Natural killer cell (primary cell): ENCODE measurements at regions not wholly inside any gene's neighbourhood (a gene's known extent, or its start where the extent isn't known, plus 50 kb on each side); places are given as distances from the start of the nearest gene placed in this dataset.

Experiments
- ATAC-seq, 3 donors: fragments of 150-1000 bp in 2 of 3; fragments of 200-7000 bp in 1 of 3; cut with Tn5 transposase; 1 replicate in 1 of 3; 2 replicates in 2 of 3; pipeline ENCODE4 v1.10.0; 2021; ENCODE audit warnings: mild to moderate bottlenecking in 2 of 3, moderate library complexity in 2 of 3
- DNase-seq, 2 donors: peaks; one replicate each; pipeline versions ENCODE4 v3.0.0 to v3.0.0-alpha.2; 2013 to 2021; ENCODE audit warnings: mixed read lengths in 1 of 2
- H3K27ac ChIP-seq: one replicate; pipeline ENCODE4 v1.5.1; 2013; ENCODE audit warnings: mild to moderate bottlenecking, low read length
- H3K27me3 ChIP-seq: one replicate; pipeline ENCODE4 v1.6.1; 2013; ENCODE audit warnings: low read length; ENCODE audit not compliant: control insufficient read depth, insufficient read depth
- H3K36me3 ChIP-seq: one replicate; pipeline ENCODE4 v1.6.1; 2013; ENCODE audit warnings: low read length; ENCODE audit not compliant: control insufficient read depth, insufficient read depth
- H3K4me1 ChIP-seq: one replicate; pipeline ENCODE4 v1.6.1; 2013; ENCODE audit warnings: low read length; ENCODE audit not compliant: control insufficient read depth, insufficient read depth
- H3K4me3 ChIP-seq: one replicate; pipeline ENCODE4 v1.5.1; 2013; ENCODE audit warnings: low read length
- H3K9me3 ChIP-seq: one replicate; pipeline ENCODE4 v1.6.1; 2013; ENCODE audit warnings: low read length; ENCODE audit not compliant: control insufficient read depth, insufficient read depth
- H3K27ac Mint-ChIP-seq, 2 donors: one replicate each; pipeline ENCODE4 v1.8.0; 2022; ENCODE audit warnings: mild to moderate bottlenecking in 2 of 2, mixed read lengths in 2 of 2, moderate library complexity in 1 of 2
- H3K27me3 Mint-ChIP-seq, 2 donors: one replicate each; pipeline ENCODE4 v1.8.0; 2022; ENCODE audit warnings: low read depth in 2 of 2, mixed read lengths in 2 of 2
- H3K36me3 Mint-ChIP-seq: one replicate; pipeline ENCODE4 v1.8.0; 2022; ENCODE audit warnings: mixed read lengths
- H3K4me1 Mint-ChIP-seq, 2 donors: one replicate each; pipeline ENCODE4 v1.8.0; 2022; ENCODE audit warnings: mixed read lengths in 2 of 2
- H3K4me3 Mint-ChIP-seq: one replicate; pipeline ENCODE4 v1.8.0; 2022; ENCODE audit warnings: mild to moderate bottlenecking, moderate library complexity, mixed read lengths
- H3K9me3 Mint-ChIP-seq, 2 donors: one replicate each; pipeline ENCODE4 v1.8.0; 2022; ENCODE audit warnings: mixed read lengths in 2 of 2
- CTCF ChIP-seq: fragments of 200-600 bp; IDR thresholded peaks from one replicate; pipeline ENCODE4 v1.8.0; 2022; ENCODE audit warnings: antibody characterized with exemption
- WGBS: methylation state at CpG from one replicate; pipeline ENCODE4 v1.1.7; 2013; ENCODE audit warnings: missing lambda C conversion rate; ENCODE audit not compliant: insufficient coverage; 5-methylcytosine and 5-hydroxymethylcytosine counted together
- intact Hi-C: fragments of 100-400 bp; cut with micrococcal nuclease; formaldehyde crosslinking; loops from one replicate; pipeline ENCODE4 v1.14.2; 2022

DNA sequence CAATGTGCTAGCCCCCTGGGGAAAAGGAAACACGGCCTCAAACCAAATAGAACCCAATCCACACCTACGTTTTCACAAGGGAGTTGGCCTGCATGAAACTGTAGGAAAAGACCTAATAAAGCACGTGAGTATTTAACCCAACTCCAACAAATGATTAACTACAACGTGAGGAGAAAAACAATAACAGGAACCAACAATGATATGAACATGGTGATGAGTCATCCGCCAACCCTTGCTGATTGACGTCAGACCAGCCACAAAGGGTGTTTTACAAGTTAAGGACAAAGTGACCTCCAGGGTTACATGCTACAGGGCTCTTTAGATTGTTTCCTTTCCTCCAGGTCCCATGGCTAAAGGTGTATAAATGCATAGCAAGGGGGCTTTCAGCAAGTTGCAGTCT lies 460.5 kb downstream of the COG6 start:
- no peaks in the 10 kb centered on the region for H3K9me3 ChIP-seq
- no peak overlapping the region for H3K27ac ChIP-seq
- no peaks in the 10 kb centered on the region for H3K27me3 Mint-ChIP-seq
- H3K4me1 Mint-ChIP-seq = peaks cover 0 to 10% of the 10 kb centered on the region in 2 donors
- ATAC-seq = peak; percentile 57 to 90 (median 79)
- 62% methylated on average over 6 of the region's 6 CpGs for WGBS
- H3K36me3 Mint-ChIP-seq = no peaks in the 10 kb centered on the region
- TF ChIP-seq CTCF = no peak
- H3K4me3 ChIP-seq = no peak overlapping the region
- no peaks in the 10 kb centered on the region for H3K9me3 Mint-ChIP-seq
- H3K4me1 ChIP-seq = no peaks in the 10 kb centered on the region
- no peak overlapping the region for H3K4me3 Mint-ChIP-seq
- no peaks in the 10 kb centered on the region for H3K36me3 ChIP-seq
- DNase-seq = peak in 1 of 2 donors; percentile 63
- no peaks in the 10 kb centered on the region for H3K27me3 ChIP-seq
- intact Hi-C loops = no loop called here
- H3K27ac Mint-ChIP-seq = peak overlapping the region in 1 of 2 donors; percentile 39

- no peak overlapping the region for H3K27ac Mint-ChIP-seq
- ATAC-seq (no peak), DNase-seq (no peak)
- no peaks in the 10 kb centered on the region for H3K4me1 ChIP-seq
- no peaks in the 10 kb centered on the region for H3K9me3 ChIP-seq
- H3K27me3 Mint-ChIP-seq = no peaks in the 10 kb centered on the region
- no peak overlapping the region for H3K4me3 ChIP-seq
- intact Hi-C loops = no loop called here
- TF ChIP-seq CTCF = no peak
- H3K27ac ChIP-seq = no peak overlapping the region
- H3K36me3 Mint-ChIP-seq = no peaks in the 10 kb centered on the region
- H3K4me3 Mint-ChIP-seq = no peak overlapping the region
- no peaks in the 10 kb centered on the region for H3K36me3 ChIP-seq
- no peaks in the 10 kb centered on the region for H3K9me3 Mint-ChIP-seq
- WGBS = 94% methylated on average over 2 of the region's 3 CpGs
- H3K4me1 Mint-ChIP-seq = peaks cover 0 to 10% of the 10 kb centered on the region in 2 donors
- H3K27me3 ChIP-seq = no peaks in the 10 kb centered on the region
Observed at GRCh38 chr13:40118337-40118736, 462.9 kb downstream of the COG6 start.

- H3K27me3 ChIP-seq = no peaks in the 10 kb centered on the region
- H3K4me1 Mint-ChIP-seq = peaks cover 0 to 10% of the 10 kb centered on the region in 2 donors
- DNase-seq (no peak), ATAC-seq (no peak)
- H3K36me3 ChIP-seq = no peaks in the 10 kb centered on the region
- H3K36me3 Mint-ChIP-seq = no peaks in the 10 kb centered on the region
- H3K4me3 Mint-ChIP-seq = no peak overlapping the region
- H3K27ac ChIP-seq = no peak overlapping the region
- no peak overlapping the region for H3K27ac Mint-ChIP-seq
- intact Hi-C loops = no loop called here
- 85% methylated on average over 1 of the region's 1 CpG for WGBS
- H3K4me1 ChIP-seq = no peaks in the 10 kb centered on the region
- no peak for TF ChIP-seq CTCF
- no peaks in the 10 kb centered on the region for H3K27me3 Mint-ChIP-seq
- H3K4me3 ChIP-seq = no peak overlapping the region
- H3K9me3 ChIP-seq = no peaks in the 10 kb centered on the region
- no peaks in the 10 kb centered on the region for H3K9me3 Mint-ChIP-seq
Observed at GRCh38 chr13:40119852-40120251, 464.4 kb downstream of the COG6 start.

GRCh38 chr13:40120288-40120687 lies 464.8 kb downstream of the COG6 start:
- Mint-ChIP-seq H3K27ac (no peak overlapping the region), H3K4me3 (no peak overlapping the region), H3K9me3 (no peaks in the 10 kb centered on the region), H3K4me1 (peaks cover 0 to 10% of the 10 kb centered on the region in 2 donors), H3K36me3 (no peaks in the 10 kb centered on the region), H3K27me3 (no peaks in the 10 kb centered on the region)
- no peaks in the 10 kb centered on the region for H3K4me1 ChIP-seq
- TF ChIP-seq CTCF = no peak
- no peaks in the 10 kb centered on the region for H3K9me3 ChIP-seq
- no peak overlapping the region for H3K4me3 ChIP-seq
- H3K27me3 ChIP-seq = no peaks in the 10 kb centered on the region
- no peak overlapping the region for H3K27ac ChIP-seq
- WGBS = no CpG with 5 or more reads among the region's 1 CpG
- no peak for DNase-seq
- no peaks in the 10 kb centered on the region for H3K36me3 ChIP-seq
- ATAC-seq = no peak
- intact Hi-C loops = no loop called here
